ENCODE measurements at regions not wholly inside any gene's neighbourhood (a gene's known extent, or its start where the extent isn't known, plus 50 kb on each side); places are given as distances from the start of the nearest gene placed in this dataset.

- no peak for DNase-seq
Observed at GRCh38 chr5:105730982-105731381, 1939.8 kb downstream of the EFNA5 start.

GRCh38 chr5:105726093-105726492 lies 1944.6 kb downstream of the EFNA5 start:
- no peak for DNase-seq

GRCh38 chr5:105708442-105708841 lies 1962.3 kb downstream of the EFNA5 start:
- DNase-seq: no peak

GRCh38 chr5:105702323-105702722 lies 1968.4 kb downstream of the EFNA5 start:
- DNase-seq: no peak

- DNase-seq: no peak
Observed at GRCh38 chr5:105696440-105696839, 1974.3 kb downstream of the EFNA5 start.

GRCh38 chr5:105695941-105696340 lies 1974.8 kb downstream of the EFNA5 start:
- DNase-seq: no peak

GRCh38 chr5:105689596-105689995 lies 1981.1 kb downstream of the EFNA5 start:
- no peak for DNase-seq

- no peak for DNase-seq
Observed at GRCh38 chr5:105688227-105688792, 1982.4 kb downstream of the EFNA5 start.

GRCh38 chr5:105687493-105687892 lies 1983.2 kb downstream of the EFNA5 start:
- no peak for DNase-seq

GRCh38 chr5:105685884-105686283 lies 1984.9 kb downstream of the EFNA5 start:
- no peak for DNase-seq

GRCh38 chr5:105684799-105685198 lies 1985.9 kb downstream of the EFNA5 start:
- no peak for DNase-seq

- DNase-seq: no peak
Observed at GRCh38 chr5:105680858-105681475, 1989.8 kb downstream of the EFNA5 start.

GRCh38 chr5:105677291-105677690 lies 1993.4 kb downstream of the EFNA5 start:
- DNase-seq: no peak

- no peak for DNase-seq
Observed at GRCh38 chr5:105670596-105670995, 2000.1 kb downstream of the EFNA5 start.

- no peak for DNase-seq
Observed at GRCh38 chr5:105663671-105664070, 2007.1 kb downstream of the EFNA5 start.

- DNase-seq: no peak
Observed at GRCh38 chr5:105659396-105659795, 2011.3 kb downstream of the EFNA5 start.

GRCh38 chr5:105640328-105640727 lies 2030.4 kb downstream of the EFNA5 start:
- no peak for DNase-seq

- no peak for DNase-seq
Observed at GRCh38 chr5:105639511-105639910, 2031.2 kb downstream of the EFNA5 start.

- DNase-seq: no peak
Observed at GRCh38 chr5:105639068-105639467, 2031.7 kb downstream of the EFNA5 start.

- no peak for DNase-seq
Observed at GRCh38 chr5:105638437-105638836, 2032.3 kb downstream of the EFNA5 start.

GRCh38 chr5:105632043-105632442 lies 2038.7 kb downstream of the EFNA5 start:
- DNase-seq: no peak

- DNase-seq: no peak
Observed at GRCh38 chr5:105630803-105631202, 2039.9 kb downstream of the EFNA5 start.

GRCh38 chr5:105619725-105620124 lies 2051.0 kb downstream of the EFNA5 start:
- no peak for DNase-seq

GRCh38 chr5:105617436-105618215 lies 2053.1 kb downstream of the EFNA5 start:
- no peak for DNase-seq

Data from hematopoietic multipotent progenitor cell treated with erythropoietin and hydrocortisone succinate and interleukin-3 and kit ligand, for 4 days (in vitro differentiated cells).